GM12873 (cell line): ENCODE measurements at regions not wholly inside any gene's neighbourhood (a gene's known extent, or its start where the extent isn't known, plus 50 kb on each side); places are given as distances from the start of the nearest gene placed in this dataset.

Experiments used
- TF ChIP-seq, protein P1 (sequence below): IDR thresholded peaks from 2 replicates; pipeline ENCODE4 v1.5.1; 2012; ENCODE audit warnings: low read depth, mild to moderate bottlenecking, moderate library complexity, low read length, control low read depth; ENCODE audit not compliant: insufficient read depth; ENCODE audit errors: missing control alignments

DNA sequence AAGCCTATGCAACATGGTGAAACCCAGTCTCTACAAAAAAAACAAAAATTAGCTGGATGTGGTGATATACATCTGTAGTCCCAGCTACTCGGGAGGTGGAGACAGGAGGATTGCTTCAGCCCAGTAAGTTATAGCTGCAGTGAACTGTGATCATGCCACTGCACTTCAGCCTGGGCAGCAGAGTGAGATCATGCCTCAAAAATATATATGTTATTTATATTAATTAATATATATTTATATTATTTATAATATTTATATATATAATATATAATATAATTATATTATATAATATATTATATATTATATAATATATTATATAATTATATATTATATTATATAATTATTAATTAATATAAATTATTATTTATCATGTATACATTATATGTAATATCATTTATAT is 1158.4 kb upstream of the AUTS2 start:
- TF ChIP-seq, protein P1, sequence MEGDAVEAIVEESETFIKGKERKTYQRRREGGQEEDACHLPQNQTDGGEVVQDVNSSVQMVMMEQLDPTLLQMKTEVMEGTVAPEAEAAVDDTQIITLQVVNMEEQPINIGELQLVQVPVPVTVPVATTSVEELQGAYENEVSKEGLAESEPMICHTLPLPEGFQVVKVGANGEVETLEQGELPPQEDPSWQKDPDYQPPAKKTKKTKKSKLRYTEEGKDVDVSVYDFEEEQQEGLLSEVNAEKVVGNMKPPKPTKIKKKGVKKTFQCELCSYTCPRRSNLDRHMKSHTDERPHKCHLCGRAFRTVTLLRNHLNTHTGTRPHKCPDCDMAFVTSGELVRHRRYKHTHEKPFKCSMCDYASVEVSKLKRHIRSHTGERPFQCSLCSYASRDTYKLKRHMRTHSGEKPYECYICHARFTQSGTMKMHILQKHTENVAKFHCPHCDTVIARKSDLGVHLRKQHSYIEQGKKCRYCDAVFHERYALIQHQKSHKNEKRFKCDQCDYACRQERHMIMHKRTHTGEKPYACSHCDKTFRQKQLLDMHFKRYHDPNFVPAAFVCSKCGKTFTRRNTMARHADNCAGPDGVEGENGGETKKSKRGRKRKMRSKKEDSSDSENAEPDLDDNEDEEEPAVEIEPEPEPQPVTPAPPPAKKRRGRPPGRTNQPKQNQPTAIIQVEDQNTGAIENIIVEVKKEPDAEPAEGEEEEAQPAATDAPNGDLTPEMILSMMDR: no peak

DNA sequence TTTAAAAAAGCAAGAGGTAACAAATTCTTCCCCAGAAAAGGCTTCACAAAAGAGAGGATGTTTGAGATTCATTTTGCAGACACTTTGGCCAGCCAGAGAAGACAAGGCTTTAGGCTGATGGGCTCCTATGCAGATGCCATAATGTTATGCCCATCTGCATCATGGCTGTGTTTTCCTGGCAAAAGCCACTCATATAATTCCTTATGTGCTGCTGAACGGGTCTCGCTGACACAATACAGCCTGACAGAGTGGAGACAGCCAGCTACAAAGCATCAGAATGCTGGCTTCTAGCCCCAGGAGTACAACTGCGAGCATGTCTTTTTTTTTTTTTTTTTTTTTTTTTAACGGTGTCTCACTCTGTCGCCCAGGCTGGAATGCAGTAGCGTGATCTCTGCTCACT is 1157.4 kb upstream of the AUTS2 start:
- TF ChIP-seq, protein P1: no peak

DNA sequence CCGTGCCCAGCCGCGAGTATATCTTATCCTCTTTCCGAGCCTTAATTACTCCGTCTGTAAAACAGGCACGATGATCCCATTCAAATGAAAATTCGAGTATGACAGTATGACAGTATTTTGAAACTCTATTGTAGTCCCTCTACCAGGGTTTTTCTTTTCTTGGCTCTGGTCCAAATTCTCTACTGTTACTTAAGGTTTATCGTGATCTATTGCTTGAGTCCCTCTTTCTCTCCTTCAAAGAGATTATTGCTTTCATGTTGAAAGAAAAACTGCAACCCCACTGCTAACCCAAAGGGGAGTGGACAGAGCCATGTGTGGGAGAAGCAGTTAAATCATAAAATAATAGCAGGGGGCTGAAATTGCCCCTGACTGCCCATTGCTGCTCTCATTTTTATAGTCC is 1156.6 kb upstream of the AUTS2 start:
- TF ChIP-seq, protein P1: no peak

DNA sequence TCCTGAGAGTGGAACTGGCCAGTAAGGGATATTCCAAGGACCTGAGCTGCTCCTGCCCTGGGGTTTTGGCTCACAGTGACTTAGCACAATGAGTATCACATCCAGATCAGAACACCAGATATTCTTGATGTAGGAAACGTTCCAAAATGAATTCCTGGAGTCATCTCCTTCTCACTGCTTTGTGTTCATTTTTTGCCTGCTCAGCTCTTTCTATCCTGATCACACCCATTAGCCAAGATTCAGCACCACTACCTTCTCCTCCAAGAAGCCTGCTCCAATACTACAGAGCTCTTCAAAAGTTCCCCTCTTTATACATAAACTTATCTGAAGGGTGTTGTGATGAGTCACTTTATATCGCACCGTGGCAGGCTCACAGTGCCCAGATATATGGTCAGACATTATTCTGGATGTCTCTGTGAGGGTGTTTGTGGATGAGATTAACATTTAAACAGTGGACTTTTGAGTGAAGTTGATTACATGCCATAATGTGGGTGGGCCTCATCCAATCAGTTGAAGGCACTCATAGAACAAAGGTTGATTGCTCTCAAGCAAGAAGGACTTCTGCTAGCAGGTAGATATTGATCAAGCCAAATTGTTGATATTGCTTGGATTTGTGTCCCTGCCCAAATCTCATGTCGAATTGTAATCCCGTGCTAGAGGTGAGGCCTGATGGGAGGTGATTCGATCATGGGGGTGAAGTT is 1155.2 kb upstream of the AUTS2 start:
- TF ChIP-seq, protein P1: no peak

DNA sequence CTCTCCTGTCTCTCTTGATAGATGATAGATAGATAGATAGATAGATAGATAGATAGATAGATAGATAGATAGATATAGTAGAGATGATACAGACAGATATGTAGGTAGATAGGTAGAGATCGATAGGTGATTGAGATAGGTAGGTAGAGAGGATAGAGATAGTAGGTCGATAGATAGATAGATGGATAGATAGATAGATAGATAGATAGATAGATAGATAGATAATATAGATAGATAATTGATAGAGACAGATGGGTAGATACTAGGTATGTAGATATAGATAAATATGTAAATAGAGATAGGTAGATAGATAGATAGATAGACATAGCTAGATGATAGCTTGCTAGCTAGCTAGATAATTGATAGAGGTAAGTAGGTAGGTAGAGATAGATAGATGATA is 1154.2 kb upstream of the AUTS2 start:
- TF ChIP-seq, protein P1: no peak

DNA sequence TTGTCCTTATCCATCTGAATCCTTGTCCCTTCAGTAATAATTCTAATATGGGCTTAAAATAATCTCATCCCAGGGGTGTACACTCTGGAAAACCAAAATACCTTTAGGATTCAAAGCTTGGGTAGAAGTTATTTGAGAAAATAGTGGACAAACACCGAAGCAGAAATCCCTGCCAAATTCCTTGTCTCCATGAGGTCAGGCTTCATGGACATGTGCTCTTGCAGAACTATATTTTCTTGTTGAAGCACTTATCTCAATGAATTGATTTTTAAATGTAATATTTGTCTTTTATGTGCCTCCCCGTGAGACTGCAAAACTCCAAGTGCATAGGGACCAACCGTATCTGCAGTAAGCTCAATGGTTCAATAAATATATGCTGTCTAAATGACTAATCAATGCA is 1153.3 kb upstream of the AUTS2 start:
- TF ChIP-seq, protein P1: no peak

DNA sequence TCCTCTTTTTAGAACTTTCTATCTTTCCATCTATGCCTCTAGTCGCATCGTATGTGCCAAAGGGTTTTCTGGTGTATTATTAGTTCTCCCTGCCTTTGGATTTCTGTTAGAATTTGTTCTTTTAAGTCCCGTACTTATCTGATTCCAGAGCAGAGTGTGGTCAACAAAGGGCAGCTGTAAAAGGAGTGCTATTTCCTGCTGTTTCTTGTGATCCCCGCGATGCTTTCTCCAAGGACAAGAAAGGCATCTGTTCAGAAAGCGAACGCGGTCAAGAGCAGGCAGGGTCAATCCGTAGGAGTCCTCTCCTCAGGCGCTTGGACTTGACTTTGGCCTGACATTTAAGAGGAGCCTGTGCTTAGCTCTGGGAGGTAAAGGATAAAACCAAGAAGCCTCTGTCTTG is 1152.1 kb upstream of the AUTS2 start:
- TF ChIP-seq, protein P1: no peak

DNA sequence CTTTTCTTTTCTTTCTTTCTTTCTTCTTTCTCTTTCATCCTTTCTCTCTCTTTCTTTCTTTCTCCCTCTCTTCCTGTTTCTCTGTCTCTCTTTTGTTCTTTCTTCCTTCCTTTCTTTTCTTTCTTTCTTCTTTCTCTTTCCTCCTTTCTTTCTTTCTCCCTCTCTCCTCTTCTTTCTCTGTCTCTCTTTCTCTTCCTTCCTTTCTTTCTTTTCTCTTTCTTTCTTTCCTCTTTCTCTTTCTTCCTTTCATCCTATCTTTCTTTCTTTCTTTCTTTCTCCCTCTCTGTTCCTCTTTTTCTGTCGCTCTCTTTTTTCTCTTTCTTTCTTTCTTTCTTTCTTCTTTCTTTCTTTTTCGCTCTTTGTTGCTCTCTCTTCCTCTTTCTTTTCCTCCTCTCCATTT is 1149.2 kb upstream of the AUTS2 start:
- TF ChIP-seq, protein P1: no peak
